CD4-positive, alpha-beta T cell treated with Interleukin-10 for 1 hour (primary cell): ENCODE measurements at regions not wholly inside any gene's neighbourhood (a gene's known extent, or its start where the extent isn't known, plus 50 kb on each side); places are given as distances from the start of the nearest gene placed in this dataset.
"Not testable (repeated sequence)": the region's sequence is repeated elsewhere in the genome, so short reads cannot be mapped to it uniquely, and the experiment has no call there.

Source experiments
- DNase-seq: peaks from one replicate; pipeline ENCODE4 v3.0.0-alpha.2; 2020

DNA sequence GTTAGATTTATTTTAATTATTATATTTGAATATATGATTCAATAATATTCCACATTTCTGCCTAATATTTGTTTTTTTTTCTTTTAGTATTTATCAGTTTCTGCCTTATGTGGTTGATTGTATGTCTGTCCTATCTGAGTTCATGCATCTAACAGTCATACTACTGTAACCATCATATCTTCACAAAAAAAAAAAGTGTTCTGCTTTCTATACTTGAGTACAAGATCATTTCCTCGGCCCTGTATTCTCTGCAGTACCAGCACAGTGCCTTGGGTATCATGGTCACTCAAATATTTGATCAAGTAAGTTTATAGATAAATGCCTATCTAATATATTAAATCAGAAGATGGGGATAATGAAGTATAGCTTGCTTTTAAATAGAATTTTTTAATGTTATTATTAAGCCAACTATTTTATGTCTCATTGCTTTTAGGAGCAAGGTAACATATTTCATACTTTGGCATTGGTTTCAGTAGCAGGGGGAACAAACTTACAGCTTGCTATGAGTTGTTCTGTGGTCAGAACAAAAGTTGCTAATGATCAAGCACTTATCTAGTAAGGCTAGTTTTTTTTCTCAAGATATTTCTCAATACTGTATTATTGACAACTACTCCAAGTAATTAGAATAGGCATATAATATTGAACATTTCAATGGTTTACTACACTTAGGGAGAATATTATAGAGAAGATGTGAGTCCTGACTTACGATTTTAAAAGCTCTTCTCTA lies 290.5 kb upstream of the FBXO33 start:
- DNase-seq = no peak

DNA sequence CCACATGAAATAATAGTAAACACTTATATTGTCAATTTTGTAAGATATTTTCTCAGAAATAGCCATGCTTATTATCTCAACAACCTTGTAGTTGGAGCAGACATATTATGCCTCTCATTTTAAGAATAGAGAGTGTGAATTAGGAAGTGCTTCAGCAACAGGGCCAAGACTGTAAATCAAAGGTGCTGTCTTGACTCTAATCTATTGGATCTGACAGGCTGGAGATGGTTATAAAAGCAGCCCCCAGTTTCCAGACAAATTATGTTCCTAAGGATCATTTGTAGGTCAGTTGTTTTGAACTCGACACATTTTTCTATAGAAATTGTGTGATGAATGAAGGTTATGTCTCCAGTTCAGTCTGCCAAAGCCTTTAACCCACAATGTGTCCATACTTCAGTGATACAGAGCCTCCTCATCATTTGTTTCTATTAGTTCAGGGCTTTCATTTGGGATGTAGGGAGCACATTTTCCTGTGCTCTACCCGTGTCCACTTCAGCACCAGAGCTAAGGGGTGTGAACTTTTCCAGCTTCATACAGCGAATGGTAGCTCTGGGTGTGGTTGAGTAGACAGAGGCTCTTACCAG lies 284.8 kb upstream of the FBXO33 start:
- no peak for DNase-seq

DNA sequence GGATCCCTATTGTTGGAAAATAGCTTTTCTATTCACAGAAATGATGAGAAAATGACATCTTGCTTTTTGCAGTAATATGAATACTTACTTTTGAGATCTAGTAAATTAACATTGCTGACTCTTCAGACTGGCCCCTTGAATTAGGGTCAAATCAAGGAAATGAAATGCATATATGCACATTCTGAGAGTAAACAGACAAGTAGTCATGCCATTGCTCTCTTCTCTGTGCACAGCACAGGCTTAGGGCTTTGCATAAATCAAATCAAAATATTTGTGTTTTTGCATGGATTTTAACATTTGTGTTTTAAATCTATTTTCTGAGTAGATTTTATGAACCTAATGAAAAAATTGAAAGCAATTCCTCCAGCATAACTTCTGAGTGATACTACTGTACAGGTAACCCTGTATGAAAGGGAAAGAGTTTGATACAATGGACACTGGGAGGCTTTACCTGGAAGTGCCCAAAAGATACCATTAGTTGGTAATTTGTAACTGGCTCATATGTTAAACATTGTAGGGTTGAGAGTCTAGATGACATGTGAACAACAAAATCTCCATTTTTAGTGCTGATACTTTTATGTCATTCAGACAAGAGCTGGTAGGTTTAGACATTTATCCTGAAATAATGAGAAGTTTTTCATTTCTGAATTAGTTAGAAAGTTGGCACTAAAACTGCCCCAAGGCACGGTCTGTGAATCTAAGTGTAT lies 280.2 kb upstream of the FBXO33 start:
- DNase-seq = no peak

DNA sequence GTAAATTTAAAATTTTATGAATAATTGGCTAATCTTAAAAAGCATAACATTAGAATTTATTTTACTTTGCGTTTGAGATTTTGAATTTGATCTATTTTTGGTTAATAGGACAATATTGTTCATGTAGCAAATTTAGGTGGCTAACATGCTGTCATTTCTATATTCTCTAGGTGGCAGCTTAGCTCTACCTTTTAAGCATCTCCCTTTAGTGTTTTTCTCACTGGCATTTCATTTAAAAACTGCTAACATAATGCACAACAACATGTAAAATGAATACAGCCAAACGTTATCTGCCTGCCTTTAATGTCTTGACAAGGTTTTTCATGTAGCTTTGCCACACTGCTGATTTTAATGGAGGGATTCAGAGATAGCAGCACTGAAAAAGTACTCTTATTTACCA lies 272.4 kb upstream of the FBXO33 start:
- DNase-seq = no peak

DNA sequence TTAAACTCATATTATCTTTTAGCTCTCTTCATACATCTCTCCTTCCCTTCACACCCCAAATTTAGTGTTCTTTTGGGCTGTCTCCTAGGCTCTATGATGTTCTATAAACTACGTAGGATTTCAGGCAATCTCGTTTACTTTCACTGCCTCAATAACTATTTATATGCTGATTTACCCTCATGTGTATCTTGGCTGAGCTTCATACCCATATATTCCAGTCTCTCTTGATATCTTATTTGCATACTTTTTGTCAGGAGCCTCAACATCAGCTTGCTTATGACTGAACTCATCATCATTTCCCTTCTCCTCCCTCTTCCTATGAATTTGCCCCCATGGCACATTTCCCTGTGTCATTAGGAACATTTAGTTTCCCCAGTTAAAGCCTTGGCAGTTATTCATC lies 262.1 kb upstream of the FBXO33 start:
- no peak for DNase-seq

DNA sequence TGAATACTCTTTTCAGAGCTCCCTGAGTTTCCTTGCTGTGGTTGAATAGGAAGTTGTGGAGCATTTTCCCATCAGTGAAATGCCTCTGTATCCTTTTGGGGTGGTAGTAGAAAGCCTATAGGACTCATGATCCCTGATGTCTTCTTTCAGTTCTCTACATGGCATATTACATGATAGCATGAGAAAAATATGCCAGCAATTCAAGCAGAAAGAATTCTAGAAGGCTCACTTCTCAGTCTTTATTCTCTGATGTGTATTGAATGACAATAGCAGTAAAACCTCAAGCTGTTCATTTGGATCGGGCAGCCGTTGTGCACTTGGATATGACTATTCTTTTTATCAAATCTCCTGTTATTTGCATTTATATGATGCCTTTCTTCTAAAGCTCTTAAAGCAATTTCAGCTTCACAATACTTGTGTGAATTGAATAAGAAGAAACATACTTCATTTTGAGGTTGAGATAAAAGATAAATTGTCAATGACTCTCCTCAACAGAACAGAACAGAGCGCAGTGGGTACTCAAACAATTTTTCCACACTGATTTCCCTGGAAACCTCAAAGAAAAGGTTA lies 251.5 kb upstream of the FBXO33 start:
- DNase-seq = no peak

DNA sequence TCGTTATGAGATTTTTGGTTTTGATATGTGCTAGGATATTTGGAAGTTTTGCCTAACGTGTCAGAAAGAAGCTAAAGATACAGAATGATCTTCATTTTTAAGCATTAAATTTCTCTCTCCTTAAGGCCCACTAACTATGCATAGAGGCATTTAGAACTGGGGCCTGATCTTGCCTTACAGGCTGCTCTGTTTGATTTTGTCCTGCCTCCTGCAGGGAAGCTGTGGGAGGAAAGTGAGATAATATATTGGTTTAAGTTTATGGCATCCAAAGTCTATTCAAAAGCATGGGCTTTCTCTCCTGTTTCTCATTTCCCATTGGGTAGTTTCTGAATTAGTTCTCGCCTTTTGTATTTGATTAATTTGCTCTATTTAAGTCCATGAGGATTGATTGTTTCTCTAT lies 250.3 kb upstream of the FBXO33 start:
- no peak for DNase-seq

DNA sequence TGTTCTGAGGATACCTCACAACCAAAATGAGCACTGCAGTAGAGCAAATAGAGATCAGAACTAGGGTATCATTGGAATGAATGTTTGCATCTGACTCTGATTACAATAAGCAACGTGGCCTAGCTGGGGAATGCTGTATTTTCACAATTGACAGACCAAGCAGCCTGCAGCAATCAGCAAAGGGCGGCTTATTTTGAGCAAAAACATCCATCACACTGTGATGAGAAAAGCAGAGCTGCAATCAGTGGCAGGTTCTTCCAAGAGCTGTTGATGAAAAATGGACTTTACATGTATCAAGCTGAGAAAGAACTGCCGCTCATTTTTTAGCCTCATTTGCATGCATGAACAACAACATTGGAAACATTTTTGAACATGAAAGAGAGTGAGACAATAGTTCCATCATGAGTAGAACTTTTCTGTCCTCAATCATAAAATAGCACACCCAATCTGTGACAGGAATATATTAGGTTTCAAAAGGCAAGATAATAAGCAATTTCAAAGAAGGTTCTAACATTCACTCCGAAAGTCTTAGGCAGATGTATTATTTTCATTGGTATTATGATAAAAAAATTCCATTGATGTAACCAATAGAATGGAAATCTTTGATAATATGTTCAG lies 249.7 kb upstream of the FBXO33 start:
- DNase-seq = no peak

DNA sequence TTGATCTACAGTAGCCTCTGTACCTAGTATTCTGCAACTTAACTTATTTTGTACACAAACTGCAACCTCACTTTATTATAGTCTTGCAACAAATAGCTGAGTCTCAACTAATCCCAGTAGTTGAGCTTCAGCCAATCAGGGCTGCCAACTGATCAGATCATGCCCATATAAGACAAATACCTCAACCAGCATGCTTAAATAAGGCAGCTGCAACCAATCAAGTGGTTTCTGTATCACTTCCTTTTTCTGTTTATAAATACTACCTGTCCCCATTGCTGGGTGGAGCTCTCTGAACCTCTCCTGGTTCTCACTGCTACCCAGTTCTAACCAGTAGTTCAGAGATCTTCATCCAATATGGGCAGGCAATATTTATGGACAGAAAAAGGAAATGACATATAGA lies 248.5 kb upstream of the FBXO33 start:
- DNase-seq = no peak

DNA sequence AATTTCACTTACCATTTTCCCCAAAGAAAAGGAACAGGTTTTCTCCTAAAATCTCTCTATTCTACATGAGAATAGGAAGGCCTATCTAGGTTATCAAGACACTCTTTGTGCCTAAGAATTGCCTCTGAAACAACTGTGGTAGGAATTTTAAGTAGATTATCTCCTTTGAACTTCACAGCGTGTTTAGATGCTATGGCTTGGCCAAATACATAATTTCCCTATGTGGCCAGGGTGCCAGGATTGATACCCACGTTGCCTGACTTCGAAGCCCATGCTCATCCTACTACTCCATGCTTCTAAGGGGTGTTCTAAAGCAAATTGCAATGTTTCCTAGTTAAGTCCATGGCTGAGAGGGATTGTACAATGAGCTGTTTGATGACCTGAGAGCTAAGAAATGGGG lies 241.5 kb upstream of the FBXO33 start:
- DNase-seq = no peak

DNA sequence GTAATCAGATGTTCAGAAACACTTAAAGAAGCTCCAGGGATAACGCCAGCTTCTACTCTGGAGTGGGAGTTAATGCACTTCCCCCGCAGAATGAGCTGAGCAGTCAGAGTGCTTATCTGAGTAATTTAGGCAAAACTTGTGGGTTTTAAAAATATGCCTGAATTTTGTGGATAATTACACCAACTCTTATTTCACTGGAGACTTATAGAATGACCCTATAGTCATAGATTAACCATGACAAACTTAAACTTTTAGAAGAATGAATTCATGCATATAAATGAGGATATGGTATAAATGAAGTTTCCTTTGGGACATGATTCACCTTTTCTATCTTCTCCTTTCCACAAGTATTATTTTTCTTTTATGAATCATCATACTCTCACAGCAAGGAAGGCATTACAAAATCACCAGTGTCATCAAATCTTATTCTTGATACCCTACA lies 241.1 kb upstream of the FBXO33 start:
- no peak for DNase-seq

DNA sequence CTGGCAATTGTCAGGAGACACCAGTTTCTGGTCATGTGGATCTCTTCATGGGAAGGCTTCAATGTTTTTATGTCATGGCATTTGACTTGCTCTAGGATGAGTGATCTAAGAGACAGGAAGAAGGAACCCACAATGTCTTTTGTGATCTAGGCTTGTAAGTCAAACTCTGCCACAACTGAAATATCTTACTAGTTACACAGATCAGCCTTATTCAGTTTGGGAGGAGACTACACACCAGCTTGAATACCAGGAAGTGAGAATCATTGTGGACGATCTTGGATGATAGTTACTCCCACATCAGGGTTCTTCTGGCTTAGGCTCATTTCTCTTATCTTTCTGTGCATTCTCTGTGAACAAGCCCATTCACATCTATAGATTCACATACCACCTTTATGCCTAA lies 236.2 kb upstream of the FBXO33 start:
- no peak for DNase-seq

DNA sequence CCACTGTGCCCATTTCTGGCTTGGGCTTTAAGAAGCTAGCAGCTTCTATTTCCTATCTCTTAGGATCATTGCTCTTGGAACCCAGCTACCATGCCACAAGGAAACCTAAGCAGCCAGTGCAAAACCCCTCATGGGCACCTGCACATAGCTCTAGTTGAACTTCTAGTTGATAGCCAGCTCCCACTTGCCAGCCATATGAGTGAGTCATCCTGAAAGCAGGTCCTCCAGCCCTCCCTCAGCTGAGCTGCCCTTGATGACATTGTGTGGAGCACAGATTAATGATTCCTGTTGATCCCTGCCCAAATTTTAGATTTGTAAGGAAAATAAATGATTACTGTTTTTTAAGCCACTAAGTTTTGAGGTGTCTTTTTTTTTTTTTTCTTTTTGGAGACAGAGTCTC lies 234.2 kb upstream of the FBXO33 start:
- no peak for DNase-seq

DNA sequence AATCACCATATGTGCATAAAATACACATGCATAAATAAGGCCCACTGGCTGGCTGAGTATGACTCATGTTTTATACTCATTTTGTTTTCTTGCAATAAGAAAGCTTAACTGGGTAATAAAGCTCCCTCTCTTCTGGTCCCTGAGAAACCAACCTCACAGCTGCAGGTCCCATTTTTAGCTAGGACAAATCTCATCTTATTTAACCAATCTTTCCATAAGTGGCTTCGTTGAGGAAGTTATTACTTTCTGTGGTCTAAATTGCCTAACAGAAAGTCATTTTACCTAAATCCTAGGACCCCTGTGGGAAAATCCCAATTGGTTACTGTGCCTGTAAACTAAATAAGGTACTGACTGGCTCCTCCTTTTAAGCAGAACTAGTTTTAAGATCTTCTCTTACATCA lies 232.8 kb upstream of the FBXO33 start:
- no peak for DNase-seq

DNA sequence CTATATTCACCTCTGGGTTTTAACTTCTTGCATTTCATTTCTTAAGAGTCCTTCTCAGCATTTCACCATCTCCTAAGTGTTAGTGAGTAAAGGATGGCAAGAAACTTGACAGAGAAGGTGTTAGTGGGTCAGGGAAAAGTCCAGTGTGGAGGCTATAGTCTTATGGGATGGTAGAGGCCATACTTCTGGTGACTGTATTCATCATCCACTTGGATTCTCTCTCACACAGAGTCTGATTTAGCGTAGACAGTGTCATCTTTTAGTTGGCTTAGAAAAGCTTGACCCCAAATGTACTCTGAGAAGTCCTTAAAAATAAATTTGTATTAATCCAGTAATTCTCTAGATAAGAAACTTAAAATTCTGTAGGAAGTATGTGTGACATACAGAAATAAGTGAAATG lies 232.4 kb upstream of the FBXO33 start:
- DNase-seq = no peak

DNA sequence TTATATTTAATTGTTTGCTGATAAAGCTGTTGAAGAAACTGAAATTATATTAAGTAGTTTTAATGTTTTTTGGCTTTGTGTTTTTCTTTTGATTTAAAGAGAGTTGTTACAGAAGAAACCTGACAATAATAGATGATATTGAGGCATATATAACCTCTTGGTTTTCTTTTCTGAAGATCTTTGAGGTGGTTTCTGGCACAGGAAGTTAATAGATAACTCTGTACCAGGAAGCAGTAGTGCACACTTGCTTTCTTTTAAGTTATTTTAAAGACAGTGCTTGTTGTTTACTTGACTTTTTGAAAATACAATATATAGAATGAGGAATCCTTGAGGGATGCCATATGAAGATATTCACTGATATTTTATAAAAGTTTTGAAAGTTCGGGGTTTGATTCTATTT lies 209.0 kb upstream of the FBXO33 start:
- peak; percentile 30 for DNase-seq

DNA sequence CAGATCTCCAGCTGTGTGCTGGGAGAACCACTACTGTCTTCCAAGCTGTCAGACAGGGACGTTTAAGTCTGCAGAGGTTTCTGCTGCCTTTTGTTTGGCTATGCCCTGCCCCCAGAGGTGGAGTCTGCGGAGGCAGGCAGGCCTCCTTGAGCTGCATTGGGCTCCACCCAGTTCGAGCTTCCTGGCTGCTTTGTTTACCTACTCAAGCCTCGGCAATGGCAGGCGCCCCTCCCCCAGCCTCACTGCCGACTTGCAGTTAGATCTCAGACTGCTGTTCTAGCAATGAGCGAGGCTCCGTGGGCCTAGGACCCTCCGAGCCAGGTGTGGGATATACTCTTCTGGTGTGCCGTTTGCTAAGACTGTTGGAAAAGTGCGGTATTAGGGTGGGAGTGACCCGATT lies 206.8 kb upstream of the FBXO33 start:
- not testable (repeated sequence) for DNase-seq

DNA sequence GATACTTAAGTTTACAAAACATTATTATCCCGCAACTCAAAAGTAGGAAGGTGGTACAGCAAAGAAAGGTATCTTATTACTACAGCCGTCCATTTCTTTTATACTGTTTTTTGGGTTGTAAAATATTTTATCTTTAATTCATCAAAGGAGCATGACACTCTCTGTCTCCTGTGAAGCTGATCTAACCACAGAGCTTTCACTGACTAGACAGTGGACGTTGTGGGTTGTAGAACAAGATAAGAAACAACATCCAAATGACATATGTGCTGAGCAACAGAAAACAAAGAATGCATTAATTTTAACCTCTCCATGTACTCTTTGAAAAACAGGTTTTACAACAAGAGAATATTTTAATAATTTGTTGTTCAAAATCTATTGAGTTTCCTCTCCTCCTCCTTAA lies 195.9 kb upstream of the FBXO33 start:
- peak; percentile 11 for DNase-seq

DNA sequence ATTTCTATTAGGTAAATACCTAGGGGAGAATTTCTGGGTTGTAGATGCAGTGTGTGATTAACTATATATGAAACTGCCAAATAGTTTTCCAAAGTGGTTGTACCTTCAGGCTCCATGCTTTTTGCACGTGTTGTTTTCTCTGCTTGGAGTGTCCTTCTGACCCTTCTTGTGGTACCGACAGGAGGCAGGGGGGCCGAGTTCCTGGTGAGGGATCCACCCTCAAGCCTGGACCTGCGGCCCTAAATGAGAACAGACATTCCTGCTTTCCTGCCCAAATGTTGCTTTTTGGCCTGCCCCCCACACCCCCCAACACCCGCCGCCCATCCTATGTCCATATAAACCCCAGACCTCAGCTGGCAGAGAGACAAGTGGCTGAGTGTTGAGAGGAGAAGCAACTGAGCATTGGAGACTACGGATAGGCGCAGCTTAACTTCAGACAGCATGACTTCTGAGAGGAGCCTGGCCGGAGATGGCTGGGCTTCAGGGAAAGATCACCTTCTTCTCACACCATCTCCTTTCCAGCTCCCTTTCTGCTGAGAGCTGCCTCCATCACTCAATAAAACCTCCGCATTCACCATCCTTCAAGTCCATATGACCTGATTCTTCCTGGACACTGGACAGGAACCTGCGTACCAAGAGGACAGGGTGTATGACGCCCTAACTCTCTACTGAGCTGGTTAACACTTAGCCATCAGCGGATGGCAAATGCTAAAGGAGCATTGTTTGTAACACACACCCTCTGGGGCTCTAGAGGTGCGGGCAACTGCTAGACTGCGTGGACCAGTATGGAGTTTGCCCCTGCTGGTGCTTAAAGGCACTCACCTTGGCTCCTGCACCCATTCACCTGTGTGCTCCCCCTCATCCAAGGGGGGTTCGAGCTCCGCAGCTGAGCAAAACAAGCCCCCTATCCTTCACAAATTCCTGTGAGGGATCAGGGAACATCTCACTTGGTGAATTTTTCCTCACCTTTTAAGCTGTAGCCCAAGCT lies 194.7 kb upstream of the FBXO33 start:
- no peak for DNase-seq

DNA sequence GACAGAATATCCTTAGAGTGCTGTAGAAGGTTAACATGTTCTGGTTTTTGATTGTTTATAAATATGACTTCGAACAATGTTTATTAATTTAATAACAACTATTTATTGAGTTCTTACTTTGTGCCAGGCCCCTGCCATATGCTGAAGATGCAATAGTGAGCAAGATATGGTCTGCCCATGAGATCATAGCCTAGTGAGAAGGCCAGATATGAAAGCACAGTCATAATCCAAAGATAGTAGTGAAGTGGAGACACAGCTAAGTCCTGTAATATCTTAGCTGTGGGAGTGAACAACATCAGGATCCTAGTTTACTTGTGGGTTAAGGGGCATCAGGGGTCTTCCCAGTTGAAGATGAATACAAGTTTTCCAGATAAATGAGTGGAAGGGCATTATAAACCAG lies 189.4 kb upstream of the FBXO33 start:
- no peak for DNase-seq

DNA sequence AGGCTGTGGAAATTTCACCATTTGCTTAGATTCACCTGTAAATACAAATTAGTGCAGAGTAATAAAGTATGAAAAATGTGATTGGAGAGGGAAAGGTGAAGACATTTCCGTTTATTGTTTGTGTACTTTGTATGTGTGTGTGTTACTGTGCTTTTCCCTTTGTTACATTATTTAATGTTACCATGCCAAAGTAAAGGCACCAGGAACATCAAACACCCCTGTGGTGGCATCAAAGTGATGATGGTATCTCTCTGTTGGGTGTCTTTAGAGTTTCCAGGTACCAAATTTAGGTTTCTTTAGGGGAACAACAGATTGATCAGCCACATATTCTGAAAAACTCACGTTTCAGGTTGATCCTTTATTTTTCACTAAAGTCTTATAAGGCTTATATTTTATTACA lies 189.0 kb upstream of the FBXO33 start:
- peak; percentile 15 for DNase-seq

DNA sequence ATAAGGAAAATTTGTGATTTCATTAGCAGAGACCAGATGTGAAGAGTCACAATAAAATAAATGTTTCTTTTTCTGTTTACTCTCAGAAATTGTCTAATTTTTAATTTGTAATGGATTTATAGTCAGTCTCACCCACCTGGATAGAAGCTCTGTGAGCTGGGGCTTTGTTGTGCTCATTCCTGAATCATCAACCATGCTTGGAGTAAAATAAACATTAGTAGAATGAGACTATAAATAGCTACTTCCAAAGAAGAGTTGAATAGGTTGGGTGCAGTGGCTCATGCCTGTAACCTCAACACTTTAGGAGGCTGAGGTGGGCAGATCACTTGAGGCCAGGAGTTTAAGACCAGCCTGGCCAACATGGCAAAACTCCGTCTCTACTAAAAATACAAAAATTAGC lies 185.3 kb upstream of the FBXO33 start:
- DNase-seq = no peak
